GM19438 (cell line): ENCODE measurements at regions not wholly inside any gene's neighbourhood (a gene's known extent, or its start where the extent isn't known, plus 50 kb on each side); places are given as distances from the start of the nearest gene placed in this dataset.
"Not testable (repeated sequence)": the region's sequence is repeated elsewhere in the genome, so short reads cannot be mapped to it uniquely, and the experiment has no call there.

ENCODE experiments used
- ATAC-seq: cut with Tn5 transposase; IDR thresholded peaks from one replicate; pipeline ENCODE4 v1.9.1; 2021; ENCODE audit warnings: low read depth; ENCODE audit not compliant: unreplicated experiment

GRCh38 chr5:85646036-85646435 is 971.7 kb upstream of the COX7C start:
- ATAC-seq: no peak

GRCh38 chr5:85646641-85647040 is 971.1 kb upstream of the COX7C start:
- no peak for ATAC-seq

GRCh38 chr5:85647349-85648127 is 970.2 kb upstream of the COX7C start:
- ATAC-seq: no peak

DNA sequence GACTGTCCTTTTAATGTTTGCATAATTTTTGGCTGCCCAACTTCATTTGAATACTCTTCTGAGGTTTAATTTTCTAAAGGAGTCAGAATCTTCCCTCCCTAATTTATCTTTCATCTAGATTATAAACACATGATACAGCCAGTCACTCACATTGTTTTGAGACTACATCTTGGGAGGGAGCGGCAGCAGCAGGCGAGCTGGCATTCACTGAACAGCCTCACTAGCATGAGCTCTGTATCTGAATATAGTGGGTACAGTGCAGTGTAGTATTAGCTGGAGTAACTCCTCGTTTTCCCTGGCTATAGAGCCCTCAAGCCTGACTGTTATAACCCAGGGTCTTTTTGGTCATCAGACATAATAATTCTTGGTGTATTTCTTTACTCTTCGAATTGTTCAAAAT is 969.2 kb upstream of the COX7C start:
- ATAC-seq: no peak

DNA sequence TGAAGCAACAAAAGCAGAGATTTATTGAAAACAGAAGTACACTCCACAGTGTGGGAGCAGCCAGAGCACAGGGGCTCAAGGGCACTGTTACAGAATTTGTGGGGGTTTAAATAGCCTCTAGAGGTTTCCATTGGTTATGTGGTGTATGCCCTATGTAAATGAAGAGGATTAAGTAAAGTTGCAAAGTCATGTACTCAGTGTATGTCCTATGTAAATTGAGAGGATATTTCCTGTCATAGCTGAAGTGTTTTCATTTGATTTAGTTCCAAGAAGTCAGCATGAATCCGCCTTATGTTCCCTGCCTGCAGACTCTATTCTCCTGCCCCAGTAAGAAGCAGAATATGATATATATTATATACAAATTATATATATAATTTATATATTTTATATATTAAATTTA is 966.0 kb upstream of the COX7C start:
- ATAC-seq: no peak

DNA sequence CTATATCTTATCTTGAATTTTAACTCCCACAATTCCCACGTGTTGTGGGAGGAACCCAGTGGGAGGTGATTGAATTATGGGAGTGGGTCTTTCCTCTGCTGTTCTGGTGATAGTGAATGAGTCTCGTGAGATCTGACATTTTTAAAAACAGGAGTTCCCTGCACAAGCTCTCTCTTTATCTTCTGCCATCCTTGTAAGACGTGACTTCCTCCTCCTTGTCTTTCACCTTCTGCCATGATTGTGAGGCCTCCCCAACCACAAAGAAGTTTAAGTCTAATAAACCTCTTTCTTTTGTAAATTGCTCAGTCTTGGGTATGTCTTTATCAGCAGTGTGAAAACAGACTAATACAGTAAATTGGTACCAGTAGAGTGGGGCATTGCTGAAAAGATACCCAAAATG is 963.6 kb upstream of the COX7C start:
- not testable (repeated sequence) for ATAC-seq

DNA sequence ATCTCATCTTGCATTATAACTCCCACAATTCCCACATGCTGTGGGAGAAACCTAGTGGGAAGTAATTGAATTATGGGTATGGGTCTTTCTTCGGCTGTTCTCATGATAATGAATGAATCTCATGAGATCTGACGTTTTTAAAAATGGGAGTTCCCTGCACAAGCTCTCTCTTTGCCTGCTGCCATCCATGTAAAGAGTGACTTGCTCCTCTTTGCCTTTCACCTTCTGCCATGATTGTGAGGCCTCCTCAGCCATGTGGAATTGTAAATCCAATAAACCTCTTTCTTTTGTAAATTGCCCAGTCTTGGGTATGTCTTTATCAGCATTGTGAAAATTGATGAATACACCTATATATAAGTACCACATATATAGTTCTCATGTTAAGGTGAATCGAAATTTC is 961.7 kb upstream of the COX7C start:
- no peak for ATAC-seq

DNA sequence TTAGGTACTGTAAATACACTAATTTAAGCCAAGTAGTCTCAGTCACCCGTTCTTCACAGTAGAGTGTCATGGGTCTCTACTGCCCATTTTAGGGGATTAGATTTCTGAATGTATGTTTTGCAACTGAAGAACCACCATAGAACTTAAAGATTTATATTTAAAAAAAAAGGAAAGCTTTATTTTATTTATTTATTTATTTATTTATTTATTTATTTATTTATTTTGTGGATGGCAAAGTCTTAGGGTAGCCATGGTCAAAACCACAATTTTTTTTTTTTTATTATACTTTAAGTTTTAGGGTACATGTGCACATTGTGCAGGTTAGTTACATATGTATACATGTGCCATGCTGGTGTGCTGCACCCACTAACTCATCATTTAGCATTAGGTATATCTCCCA is 960.4 kb upstream of the COX7C start:
- ATAC-seq: not testable (repeated sequence)

DNA sequence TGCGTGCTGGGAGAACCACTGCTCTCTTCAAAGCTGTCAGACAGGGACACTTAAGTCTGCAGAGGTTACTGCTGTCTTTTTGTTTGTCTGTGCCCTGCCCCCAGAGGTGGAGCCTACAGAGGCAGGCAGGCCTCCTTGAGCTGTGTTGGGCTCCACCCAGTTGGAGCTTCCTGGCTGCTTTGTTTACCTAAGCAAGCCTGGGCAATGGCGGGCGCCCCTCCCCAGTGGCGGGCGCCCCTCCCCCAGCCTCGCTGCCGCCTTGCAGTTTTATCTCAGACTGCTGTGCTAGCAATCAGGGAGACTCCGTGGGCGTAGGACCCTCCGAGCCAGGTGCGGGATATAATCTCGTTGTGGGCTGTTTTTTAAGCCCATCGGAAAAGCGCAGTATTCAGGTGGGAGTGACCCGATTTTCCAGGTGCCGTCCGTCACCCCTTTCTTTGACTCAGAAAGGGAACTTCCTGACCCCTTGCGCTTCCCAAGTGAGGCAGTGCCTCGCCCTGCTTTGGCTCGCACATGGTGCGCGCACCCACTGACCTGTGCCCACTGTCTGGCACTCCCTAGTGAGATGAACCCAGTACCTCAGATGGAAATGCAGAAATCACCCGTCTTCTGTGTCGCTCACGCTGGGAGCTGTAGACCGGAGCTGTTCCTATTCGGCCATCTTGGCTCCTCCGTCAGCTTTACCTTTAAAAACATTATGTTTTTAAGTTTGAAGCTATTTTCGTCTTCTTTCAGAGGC is 954.6 kb upstream of the COX7C start:
- not testable (repeated sequence) for ATAC-seq

DNA sequence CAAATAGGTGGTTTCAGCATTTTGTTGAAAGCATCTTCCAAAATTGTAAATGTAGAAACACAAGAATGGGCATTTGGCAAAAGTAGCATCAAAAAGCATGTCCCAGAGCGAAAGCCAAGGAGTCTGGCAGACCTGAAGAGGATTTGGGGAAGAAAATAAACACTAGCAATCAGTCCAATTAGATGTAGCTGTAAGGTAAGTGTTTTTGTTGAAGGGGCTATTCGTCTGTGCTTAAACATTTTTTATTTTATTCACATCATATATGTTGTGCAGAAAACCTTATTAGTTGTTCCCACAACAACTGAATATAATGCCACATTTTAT is 954.1 kb upstream of the COX7C start:
- ATAC-seq: no peak

- no peak for ATAC-seq
These were observed 947.3 kb upstream of the COX7C start for GRCh38 chr5:85670417-85670816.

DNA sequence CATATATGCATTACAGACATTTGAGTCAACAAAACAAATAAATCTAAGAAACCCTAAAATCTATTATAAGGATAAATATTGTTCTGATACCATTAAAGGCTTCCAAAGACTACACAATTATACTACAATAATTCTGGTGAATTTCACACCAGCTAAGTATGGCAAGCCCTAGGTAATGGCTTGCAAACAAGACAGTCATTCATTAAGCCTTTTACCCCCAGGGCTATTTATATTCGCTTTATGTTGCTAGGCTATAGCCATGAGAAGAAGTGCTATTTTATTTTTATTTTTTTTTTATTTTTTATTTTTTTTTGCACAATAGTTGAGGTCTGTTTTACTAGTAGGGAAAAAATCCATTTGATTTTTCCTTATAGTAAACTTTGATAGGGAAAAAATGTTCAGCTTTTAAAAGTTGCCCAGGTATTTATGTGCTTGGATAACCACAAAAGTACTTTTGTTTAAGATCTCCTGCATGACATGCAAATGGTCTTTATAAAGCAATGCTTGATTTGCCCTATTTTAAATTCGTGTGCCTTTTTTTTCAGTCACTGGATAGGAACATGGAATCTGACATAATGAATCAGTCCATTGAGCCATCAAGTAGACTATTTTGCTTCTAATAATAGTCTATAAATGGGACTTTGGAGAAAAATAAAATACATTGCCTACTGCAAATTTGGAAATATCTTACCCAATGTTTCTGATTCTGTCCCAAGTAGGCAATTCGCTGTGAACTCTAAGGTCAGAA is 946.3 kb upstream of the COX7C start:
- no peak for ATAC-seq

GRCh38 chr5:85681871-85682270 is 935.9 kb upstream of the COX7C start:
- no peak for ATAC-seq

DNA sequence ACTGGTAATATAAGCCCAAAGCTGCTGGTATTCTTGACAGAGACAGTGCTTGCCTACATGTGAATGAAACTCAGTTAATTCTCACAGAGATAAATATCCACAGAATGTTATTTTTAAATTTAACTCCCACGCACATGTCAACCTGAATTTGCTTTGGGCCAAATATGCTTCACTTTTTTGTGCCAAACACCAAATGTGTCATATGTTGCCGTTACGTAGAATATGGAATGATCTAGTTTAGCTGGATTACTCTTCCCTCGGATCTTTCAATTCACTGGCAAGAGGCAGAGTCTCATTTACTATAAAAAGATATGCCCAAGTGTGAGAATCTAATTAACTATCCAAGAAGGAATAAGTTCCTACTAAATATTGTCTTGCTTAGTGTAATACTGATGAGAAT is 933.4 kb upstream of the COX7C start:
- ATAC-seq: no peak

GRCh38 chr5:85703296-85703695 is 914.4 kb upstream of the COX7C start:
- no peak for ATAC-seq

DNA sequence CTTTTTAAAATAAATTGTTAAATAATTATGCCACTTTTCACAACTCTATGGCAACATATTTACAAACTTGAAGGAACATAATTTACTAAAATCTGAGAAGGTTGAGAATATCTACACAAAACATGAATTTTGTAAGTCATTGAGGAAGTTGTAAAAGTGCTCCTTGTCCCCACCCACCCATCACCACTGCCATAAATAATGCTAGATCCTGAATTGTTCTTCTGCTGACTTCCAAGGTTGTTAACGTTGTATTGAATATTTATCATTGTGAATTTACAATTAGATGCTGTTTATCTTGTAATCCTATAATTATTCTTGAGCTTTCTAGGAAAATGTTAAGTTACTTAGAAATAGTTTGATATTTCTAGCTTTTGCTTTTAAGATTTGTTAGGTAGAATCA is 908.0 kb upstream of the COX7C start:
- ATAC-seq: no peak

GRCh38 chr5:85716344-85717202 is 901.2 kb upstream of the COX7C start:
- no peak for ATAC-seq

DNA sequence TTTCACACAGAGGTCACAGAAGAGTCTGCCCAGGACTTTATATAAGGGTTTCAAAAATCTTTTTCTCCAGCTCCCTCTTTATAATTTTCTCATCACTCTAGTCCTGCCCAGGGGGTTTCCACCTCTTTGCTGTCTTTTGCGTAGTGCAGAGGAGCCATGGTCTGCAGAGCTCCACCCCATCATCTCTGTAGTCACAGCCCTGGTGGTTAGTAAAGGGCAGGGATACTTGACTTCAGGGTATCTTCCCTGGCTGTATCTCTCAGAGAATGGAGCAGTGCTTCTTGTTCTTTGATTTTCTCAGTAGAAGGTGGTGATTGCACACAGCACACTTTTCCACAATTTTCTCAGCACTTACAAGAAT is 900.6 kb upstream of the COX7C start:
- ATAC-seq: no peak

DNA sequence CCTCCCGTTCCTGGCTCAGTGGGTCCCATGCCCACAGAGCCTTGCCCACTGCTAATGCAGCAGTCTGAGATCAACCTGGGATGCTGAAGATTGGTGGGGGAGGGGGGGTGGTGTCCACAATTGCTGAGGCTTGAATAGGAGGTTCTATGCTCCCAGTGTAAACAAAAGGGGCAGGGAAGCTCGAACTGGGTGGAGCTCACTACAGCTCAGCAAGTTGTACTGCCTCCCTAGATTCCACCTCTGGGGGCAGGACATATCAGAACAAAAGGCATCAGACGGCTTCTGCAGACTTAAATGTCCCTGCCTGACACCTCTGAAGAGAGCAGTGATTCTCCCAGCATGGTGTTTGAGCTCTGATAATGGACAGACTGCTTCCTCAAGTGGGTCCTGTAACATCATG is 885.6 kb upstream of the COX7C start:
- no peak for ATAC-seq

GRCh38 chr5:85741972-85742371 is 875.8 kb upstream of the COX7C start:
- ATAC-seq: no peak

- no peak for ATAC-seq
These were observed 857.2 kb upstream of the COX7C start for GRCh38 chr5:85760519-85760918.
